NCI-H526 (cell line): ENCODE measurements at regions not wholly inside any gene's neighbourhood (a gene's known extent, or its start where the extent isn't known, plus 50 kb on each side); places are given as distances from the start of the nearest gene placed in this dataset.

ENCODE experiments used
- DNase-seq, 2 experiments: peaks; one replicate each; lab custom pipeline; 2025; lab: John Stamatoyannopoulos, UW

- DNase-seq = no peak
Observed at GRCh38 chr6:105791583-105792318, 294.4 kb upstream of the PRDM1 start.

- DNase-seq = no peak
Observed at GRCh38 chr6:105791179-105791578, 295.0 kb upstream of the PRDM1 start.

GRCh38 chr6:105790635-105791034 is 295.5 kb upstream of the PRDM1 start:
- no peak for DNase-seq

- DNase-seq = no peak
Observed at GRCh38 chr6:105789935-105790334, 296.2 kb upstream of the PRDM1 start.

- no peak for DNase-seq
Observed at GRCh38 chr6:105787747-105788146, 298.4 kb upstream of the PRDM1 start.

- no peak for DNase-seq
Observed at GRCh38 chr6:105786890-105787655, 299.1 kb upstream of the PRDM1 start.

GRCh38 chr6:105786449-105786848 is 299.7 kb upstream of the PRDM1 start:
- DNase-seq = no peak

- DNase-seq = no peak
Observed at GRCh38 chr6:105785066-105785811, 300.9 kb upstream of the PRDM1 start.

GRCh38 chr6:105784179-105784578 is 302.0 kb upstream of the PRDM1 start:
- no peak for DNase-seq

GRCh38 chr6:105783333-105783935 is 302.7 kb upstream of the PRDM1 start:
- no peak for DNase-seq

- no peak for DNase-seq
Observed at GRCh38 chr6:105781915-105782314, 304.2 kb upstream of the PRDM1 start.

GRCh38 chr6:105781248-105781647 is 304.9 kb upstream of the PRDM1 start:
- no peak for DNase-seq

- DNase-seq = no peak
Observed at GRCh38 chr6:105780146-105780860, 305.8 kb upstream of the PRDM1 start.

- DNase-seq = no peak
Observed at GRCh38 chr6:105779110-105779509, 307.0 kb upstream of the PRDM1 start.

GRCh38 chr6:105775095-105775494 is 311.0 kb upstream of the PRDM1 start:
- no peak for DNase-seq

- DNase-seq = no peak
Observed at GRCh38 chr6:105774247-105774646, 311.9 kb upstream of the PRDM1 start.

- DNase-seq = no peak
Observed at GRCh38 chr6:105771313-105771970, 314.7 kb upstream of the PRDM1 start.

GRCh38 chr6:105769987-105770386 is 316.1 kb upstream of the PRDM1 start:
- DNase-seq = no peak

- no peak for DNase-seq
Observed at GRCh38 chr6:105769197-105769596, 316.9 kb upstream of the PRDM1 start.

GRCh38 chr6:105767541-105767940 is 318.6 kb upstream of the PRDM1 start:
- DNase-seq = no peak

GRCh38 chr6:105765239-105765638 is 320.9 kb upstream of the PRDM1 start:
- no peak for DNase-seq
